GM18951 (cell line): ENCODE measurements at regions not wholly inside any gene's neighbourhood (a gene's known extent, or its start where the extent isn't known, plus 50 kb on each side); places are given as distances from the start of the nearest gene placed in this dataset.

Source experiments
- POLR2A ChIP-seq: IDR thresholded peaks from 4 replicates; pipeline ENCODE4 v1.6.1; 2011; ENCODE audit warnings: mild to moderate bottlenecking; ENCODE audit not compliant: insufficient read length, insufficient read depth; ENCODE audit errors: extremely low read depth
- in situ Hi-C: fragments of 300-500 bp; cut with MboI; formaldehyde crosslinking; loops from one replicate; pipeline ENCODE4 v1.12.0; 2022; ENCODE audit warnings: low sequenced_read_pairs, mixed read lengths, inconsistent platforms; ENCODE audit not compliant: unreplicated experiment

DNA sequence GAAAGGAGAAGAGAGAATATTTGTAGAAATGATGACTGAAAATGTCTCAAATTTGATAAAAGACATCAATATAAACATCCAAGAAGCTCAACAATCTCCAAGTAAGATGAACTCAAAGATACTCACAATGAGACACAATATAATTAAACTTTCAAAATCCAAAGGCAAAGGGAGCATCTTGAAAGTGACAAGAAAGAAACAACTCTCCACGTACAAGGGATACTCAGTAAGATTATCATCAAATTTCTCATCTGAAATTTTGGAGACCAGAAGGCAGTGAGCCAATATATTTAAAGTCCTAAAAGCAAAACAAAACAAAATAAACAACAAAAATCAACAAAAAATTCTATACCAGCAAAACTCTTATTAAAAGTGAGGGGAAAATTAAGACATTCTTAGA, 428.7 kb downstream of the NFIB start:
- in situ Hi-C loops = no loop called here
- no peak for TF ChIP-seq POLR2A

DNA sequence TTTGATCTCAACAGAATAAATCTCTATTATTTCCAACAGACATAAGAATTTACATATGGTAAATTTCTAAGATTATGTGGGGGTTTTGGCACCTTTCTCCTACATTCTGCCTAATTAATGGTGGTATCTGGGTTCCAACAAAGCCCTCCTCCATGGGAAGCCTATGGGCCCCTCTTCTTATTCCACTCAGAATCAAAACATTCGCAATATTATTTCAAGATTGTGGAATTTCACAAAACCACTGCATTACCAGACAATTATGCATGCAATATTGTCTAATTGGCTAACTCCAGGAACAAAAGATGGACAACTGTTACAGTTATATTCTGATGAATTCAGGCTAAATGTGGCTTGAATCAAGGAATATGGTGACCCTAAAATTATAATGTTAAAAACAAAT, 434.0 kb downstream of the NFIB start:
- in situ Hi-C loops = no loop called here
- TF ChIP-seq POLR2A = no peak

DNA sequence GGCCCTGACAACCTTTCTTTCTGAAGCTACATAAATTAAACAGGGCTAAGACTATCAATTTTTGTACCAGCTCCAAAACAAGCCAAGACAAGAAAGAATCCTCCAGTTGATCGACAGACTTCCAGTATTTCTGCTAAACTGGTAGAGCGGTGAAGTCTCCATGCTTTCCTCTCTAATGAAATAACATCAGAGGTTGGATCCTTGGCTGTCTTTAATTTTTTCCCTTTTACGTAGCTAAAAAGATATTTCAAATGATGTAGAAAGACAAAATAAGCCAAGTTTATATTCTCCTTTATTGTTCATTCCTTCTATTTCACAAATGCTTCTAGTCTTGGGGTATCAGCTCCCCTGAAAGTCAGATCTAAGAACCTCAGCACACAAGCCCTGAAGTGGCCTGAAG, 434.9 kb downstream of the NFIB start:
- in situ Hi-C loops = no loop called here
- no peak for TF ChIP-seq POLR2A

DNA sequence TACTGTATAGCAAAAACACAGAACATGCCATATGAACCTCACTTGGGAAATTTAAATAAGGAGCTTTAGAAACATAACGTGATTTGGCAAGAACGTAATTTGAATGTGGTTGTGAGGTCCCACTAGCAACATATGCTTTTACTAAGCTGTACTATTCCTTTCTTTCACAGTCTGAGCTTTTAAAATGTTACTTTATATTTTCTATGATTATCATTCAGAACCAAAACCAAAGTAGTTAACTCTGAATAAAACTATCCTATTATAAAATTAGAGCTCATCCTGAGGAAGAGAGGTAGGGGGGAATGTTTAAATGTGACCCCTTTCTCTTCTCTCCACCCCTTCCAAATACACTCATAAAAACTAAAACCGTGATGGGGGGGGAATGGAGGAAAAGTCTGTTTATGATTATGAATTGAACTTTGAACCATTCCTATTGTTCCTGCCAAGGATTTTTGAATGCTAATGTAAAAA, 435.7 kb downstream of the NFIB start:
- in situ Hi-C loops = no loop called here
- no peak for TF ChIP-seq POLR2A

- in situ Hi-C loops = no loop called here
- no peak for TF ChIP-seq POLR2A
These were observed 437.2 kb downstream of the NFIB start for GRCh38 chr9:13876741-13877140.

DNA sequence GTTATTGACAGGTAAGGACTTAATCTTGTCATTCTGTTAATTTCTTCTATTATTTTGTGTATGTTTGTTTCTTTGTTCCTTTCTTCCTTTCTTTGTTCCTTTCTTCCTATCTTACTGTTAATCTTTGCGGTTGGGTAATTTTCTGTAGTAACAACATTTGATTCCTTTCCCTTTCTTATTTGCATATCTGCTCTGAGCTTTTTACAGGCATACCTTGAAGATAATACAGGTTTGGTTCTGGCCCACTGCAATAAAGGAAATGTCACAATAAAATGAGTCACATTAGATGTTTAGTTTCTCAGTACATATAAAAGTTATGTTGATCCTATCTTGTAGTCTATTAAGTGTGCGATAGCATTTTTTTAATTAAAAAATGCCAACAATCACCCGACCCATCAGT, 440.7 kb downstream of the NFIB start:
- in situ Hi-C loops = no loop called here
- no peak for TF ChIP-seq POLR2A

DNA sequence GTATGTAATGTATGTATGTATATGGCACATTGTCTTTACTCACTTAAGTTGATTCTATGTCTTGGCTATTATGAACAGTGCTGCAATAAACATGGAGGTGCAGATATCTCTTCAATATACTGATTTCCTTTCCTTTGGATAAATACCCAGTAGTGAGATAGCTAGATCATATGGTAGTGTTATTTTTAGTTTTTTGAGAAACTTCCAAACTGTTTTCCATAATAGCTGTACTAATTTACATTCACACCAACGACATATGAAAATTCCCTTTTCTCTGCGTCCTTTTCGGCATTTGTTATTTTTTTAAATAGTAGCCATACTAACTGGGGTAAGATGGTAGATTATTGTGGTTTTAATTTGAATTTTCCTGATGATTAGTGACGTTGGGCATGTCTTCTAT, 445.6 kb downstream of the NFIB start:
- TF ChIP-seq POLR2A = no peak
- in situ Hi-C loops = no loop called here

GRCh38 chr9:13865869-13866268, 448.1 kb downstream of the NFIB start:
- no peak for TF ChIP-seq POLR2A
- in situ Hi-C loops = no loop called here

- in situ Hi-C loops = no loop called here
- no peak for TF ChIP-seq POLR2A
These were observed 450.8 kb downstream of the NFIB start for GRCh38 chr9:13863112-13863511.

- TF ChIP-seq POLR2A = no peak
- in situ Hi-C loops = no loop called here
These were observed 451.3 kb downstream of the NFIB start for GRCh38 chr9:13862654-13863053.

DNA sequence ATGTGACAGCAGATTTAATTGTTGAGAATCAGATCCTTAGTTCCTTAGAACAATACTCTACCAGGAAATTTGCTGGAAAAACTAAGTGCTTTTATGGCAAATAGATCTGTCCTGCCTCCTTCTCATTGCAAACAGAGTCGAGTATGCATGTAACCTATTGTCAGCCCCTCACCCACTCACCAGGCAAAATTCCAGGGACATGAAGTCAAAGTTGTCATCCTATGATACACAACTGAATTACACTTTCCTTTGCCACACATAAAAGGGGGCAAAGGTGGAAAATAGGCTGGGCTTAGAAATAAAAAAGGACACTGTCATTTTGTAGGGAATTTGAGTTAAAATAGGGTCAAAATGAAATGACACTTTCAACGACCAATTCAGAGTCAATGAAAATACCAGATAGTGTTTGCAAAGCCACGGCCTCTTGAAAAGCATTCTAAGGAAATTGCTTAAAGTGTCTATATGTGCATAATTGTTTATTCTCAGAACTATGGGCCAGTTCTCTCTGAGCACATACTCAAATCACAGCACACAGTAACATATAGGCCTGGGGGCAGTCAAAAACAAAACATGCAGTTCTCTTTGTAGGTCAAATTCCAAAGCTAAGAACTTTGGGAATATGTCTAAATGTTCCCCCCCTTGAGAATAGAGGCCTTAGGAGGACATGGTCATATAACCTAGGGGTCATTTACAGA, 452.8 kb downstream of the NFIB start:
- no peak for TF ChIP-seq POLR2A
- in situ Hi-C loops = no loop called here

DNA sequence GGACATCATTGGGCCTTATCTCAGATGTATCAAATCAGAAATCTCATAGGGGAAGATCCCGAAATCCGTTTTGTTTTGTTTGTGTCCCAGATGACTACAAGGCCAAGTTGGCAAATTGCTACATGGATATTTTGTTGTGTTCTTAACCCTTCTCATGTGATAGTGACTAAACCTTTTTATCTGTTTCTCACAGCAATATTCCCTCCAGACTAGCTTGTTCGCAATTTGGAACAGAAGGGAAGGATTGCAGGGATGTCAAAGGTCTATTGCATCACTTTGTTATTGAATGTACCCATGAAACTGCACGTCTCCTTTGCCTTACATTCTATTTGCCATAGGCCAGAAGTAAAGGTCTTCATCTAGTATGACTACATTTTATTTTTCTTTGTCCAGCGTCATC, 453.9 kb downstream of the NFIB start:
- TF ChIP-seq POLR2A = no peak
- in situ Hi-C loops = no loop called here

- in situ Hi-C loops = no loop called here
- no peak for TF ChIP-seq POLR2A
These were observed 456.4 kb downstream of the NFIB start for GRCh38 chr9:13857521-13857920.

DNA sequence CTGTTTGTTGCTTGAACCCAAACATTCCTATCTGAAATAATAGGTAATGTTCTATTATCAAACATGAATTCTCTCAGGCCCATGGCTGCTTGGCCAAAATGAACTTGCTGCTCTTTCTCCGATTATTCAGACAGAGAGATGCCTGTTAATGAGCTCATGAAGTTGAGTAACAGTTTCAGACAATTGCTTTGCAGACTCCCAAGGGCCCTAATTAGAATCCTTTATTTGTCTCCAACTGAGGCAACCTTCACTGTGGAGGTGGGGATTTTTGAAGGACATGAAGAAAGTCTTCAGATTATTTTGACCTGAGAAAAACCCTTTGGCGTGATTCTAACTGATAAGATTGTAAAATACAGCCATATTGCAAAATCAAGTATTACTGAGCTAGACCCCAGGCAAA, 466.7 kb downstream of the NFIB start:
- in situ Hi-C loops = no loop called here
- no peak for TF ChIP-seq POLR2A

- in situ Hi-C loops = no loop called here
- no peak for TF ChIP-seq POLR2A
These were observed 468.5 kb downstream of the NFIB start for GRCh38 chr9:13845460-13845859.

GRCh38 chr9:13841746-13842462, 472.0 kb downstream of the NFIB start:
- in situ Hi-C loops = no loop called here
- no peak for TF ChIP-seq POLR2A
